VCaP (cell line): ENCODE measurements at regions not wholly inside any gene's neighbourhood (a gene's known extent, or its start where the extent isn't known, plus 50 kb on each side); places are given as distances from the start of the nearest gene placed in this dataset.
A peak's percentile ranks its signal among the peaks of the same experiment; 100 is the strongest.

Source experiments
- H3K27ac ChIP-seq: fragments of 450-650 bp; 2 replicates; pipeline ENCODE4 v1.5.1; 2017
- TF ChIP-seq, protein P1 (sequence below): fragments of 450-650 bp; conservative IDR thresholded peaks from 2 replicates; pipeline ENCODE4 v1.5.1; 2017; ENCODE audit warnings: mild to moderate bottlenecking, moderate library complexity

DNA sequence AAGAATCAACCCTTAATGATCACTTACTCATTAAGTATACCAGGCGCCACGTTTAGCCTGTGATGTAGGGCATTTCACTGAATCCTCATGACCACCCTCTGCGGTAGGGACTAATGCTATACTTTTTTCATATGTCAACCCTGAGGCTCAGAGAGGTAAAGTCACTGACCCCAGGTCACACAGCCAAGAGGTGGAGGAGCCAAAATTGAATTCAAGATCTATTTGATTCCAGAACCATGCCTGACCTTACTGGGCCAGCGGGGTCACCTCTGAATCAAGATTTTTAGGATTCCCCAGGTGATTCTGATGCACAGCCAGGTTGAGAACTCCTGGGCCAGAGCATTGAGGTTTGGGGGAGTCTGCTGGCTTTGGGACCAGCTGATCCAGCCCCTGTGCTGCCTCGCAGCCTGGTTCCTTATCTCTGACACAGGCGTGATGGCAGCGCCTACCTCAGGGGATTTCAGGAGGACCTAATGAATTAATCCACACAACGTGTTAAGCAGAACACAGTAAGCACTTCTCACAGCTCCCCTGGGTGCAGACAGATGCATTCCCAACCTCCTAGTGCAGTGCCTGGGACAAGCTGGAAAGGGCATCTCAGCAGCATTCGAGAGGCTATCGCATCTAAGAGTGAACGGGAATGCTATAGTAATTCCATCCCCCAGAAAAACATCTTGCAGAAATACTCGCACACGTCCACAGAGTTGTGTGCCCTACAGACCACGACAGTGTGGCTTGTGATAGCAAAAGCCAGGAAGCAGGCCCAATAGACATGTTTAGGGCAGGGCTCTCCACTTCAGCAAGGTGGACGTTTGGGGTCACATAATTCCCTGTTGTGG, 101.4 kb upstream of the PTPN1 start:
- TF ChIP-seq, protein P1, sequence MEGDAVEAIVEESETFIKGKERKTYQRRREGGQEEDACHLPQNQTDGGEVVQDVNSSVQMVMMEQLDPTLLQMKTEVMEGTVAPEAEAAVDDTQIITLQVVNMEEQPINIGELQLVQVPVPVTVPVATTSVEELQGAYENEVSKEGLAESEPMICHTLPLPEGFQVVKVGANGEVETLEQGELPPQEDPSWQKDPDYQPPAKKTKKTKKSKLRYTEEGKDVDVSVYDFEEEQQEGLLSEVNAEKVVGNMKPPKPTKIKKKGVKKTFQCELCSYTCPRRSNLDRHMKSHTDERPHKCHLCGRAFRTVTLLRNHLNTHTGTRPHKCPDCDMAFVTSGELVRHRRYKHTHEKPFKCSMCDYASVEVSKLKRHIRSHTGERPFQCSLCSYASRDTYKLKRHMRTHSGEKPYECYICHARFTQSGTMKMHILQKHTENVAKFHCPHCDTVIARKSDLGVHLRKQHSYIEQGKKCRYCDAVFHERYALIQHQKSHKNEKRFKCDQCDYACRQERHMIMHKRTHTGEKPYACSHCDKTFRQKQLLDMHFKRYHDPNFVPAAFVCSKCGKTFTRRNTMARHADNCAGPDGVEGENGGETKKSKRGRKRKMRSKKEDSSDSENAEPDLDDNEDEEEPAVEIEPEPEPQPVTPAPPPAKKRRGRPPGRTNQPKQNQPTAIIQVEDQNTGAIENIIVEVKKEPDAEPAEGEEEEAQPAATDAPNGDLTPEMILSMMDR: no peak
- H3K27ac ChIP-seq: no peak overlapping the region

DNA sequence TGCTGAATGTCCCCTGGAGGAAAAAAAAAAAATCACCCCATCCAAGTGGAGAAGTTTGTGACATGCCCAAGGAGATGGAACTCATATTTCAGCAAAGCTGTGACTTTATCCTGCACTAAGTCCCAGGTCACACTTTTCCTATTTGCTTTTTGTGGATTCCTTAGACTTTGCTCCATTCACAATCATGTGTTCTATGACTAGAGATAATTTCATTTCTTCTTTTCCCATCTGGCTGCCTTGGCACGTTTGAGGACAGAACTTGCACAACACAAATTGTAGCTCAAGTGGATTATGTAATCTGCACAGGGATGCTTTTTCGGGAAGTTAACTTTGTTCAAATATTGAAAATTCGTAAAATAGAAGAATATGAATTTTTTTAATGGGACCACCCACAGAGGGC, 100.7 kb upstream of the PTPN1 start:
- no peak overlapping the region for H3K27ac ChIP-seq
- TF ChIP-seq, protein P1: no peak

DNA sequence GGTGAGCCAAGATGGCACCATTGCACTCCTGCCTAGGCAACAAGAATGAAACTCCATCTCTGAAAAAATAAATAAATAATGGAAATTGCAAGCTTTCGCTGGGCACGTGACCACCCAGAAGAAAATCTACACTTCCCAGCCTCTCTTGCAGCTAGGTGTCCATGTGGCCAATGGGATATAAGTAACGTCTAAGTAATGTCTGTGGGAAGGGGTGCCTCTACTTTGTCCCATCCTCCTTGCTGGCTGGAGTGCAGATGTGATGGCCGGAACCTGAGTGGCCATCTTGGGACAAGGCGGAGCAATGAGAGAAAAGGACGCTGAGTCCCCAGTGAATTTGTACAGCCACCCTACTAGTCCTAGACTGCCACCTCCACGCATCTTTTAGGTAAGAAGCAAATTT, 99.8 kb upstream of the PTPN1 start:
- no peak overlapping the region for H3K27ac ChIP-seq
- TF ChIP-seq, protein P1: no peak

DNA sequence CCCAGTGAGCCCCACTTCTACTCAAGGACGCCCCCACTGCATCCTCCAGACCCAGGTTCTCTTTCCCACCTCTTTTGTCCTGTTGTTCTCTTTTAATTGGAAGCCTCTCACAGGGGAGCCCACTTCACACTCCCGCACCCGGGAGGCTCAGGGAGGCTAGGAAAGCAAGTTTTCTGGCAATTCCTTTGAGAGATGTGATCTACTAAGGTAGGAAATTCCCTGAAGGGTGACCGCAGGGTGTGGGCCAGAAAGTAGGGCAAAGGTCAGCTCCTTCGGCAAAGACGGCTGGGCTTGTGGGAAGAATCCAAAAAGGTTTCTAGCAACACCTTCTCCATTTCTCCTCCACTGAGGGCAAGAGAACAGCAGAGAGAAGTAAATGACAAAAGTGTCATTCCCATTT, 98.1 kb upstream of the PTPN1 start:
- TF ChIP-seq, protein P1: no peak
- no peak overlapping the region for H3K27ac ChIP-seq

DNA sequence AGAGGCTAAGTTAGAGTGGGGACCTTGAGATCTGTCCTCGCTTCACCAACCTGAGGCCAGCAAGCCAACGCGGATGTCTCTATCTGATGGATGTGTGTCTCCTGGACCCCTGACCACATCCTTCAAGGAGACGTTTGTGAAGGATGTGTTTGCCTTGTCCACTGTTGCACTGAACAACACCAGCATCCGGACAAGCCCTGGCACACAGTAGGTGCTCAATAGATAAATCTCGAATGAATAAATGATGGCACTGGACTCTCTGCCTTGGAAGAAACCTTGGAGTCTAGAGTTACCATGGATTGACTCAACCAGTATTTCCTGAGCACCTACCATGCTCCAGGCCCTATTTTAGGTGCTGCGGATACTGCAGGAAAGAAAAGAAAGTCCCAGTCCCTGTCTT, 97.7 kb upstream of the PTPN1 start:
- TF ChIP-seq, protein P1: no peak
- H3K27ac ChIP-seq: no peak overlapping the region

DNA sequence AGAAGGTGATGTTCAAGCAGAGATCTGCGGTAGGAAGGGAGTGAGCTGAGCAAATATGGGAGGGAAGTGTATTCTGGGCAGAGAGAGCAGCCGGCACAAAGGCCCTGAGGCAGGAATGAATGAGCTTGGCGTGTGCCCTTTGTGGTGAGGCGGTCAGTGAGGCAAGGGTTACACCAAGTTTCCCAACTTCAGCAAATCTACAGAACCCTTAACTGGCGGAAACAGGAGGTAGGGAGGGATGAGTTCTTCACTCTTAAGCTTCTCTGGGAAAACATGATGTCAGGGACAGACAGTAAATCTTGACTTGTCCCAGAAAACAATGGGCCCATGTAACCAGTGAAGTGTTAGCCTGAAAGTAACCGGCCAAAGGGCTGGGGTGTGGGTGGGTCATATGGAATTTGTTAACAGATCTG, 97.1 kb upstream of the PTPN1 start:
- TF ChIP-seq, protein P1: no peak
- H3K27ac ChIP-seq: no peak overlapping the region

DNA sequence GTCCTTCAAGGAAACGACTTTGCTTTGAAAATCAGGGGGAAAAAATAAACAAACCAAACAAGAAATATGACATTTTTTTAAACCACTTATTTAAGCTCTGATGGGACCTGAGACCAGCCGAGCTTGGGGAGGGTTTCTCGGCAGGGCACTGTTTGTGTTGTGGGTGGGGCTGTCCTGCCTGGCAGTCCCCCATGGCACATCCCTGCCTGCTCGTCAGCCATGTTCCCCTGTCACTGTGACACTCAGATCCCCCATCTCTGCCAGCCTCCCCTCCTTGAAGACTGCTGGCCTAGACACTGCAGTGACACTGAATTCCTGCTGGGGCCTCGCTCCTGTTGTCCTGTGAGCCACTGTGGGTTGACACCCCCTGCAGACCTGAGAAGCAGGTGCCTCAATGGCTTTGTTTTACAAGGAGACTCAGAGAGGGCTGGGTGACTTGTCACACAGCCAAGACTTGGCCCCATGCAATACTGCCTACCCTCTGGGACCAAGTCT, 95.1 kb upstream of the PTPN1 start:
- peak overlapping the region; percentile 97 for H3K27ac ChIP-seq
- TF ChIP-seq, protein P1: no peak
